SK-N-SH (cell line): ENCODE measurements at regions not wholly inside any gene's neighbourhood (a gene's known extent, or its start where the extent isn't known, plus 50 kb on each side); places are given as distances from the start of the nearest gene placed in this dataset.

Source experiments
- CTCF ChIA-PET: fragments of 300-600, 350-600 bp; formaldehyde crosslinking; extraction: SDS; loops from one replicate; lab custom pipeline; 2021; lab: Yijun Ruan, JAX
- POLR2A ChIA-PET: fragments of 350-600 bp; sonication (Branson Sonifier 250); formaldehyde crosslinking; extraction: SDS; loops from one replicate; lab custom pipeline; 2020; ENCODE audit warnings: antibody characterized with exemption, inconsistent platforms; lab: Yijun Ruan, JAX
- DNase-seq: peaks from one replicate; pipeline ENCODE4 v3.0.0; 2012
- H2AFZ ChIP-seq: fragments of 200-600 bp; sonication (generic); 2 replicates; pipeline ENCODE4 v1.8.1; 2016; ENCODE audit warnings: antibody characterized with exemption, mild to moderate bottlenecking, low read depth
- H3F3A ChIP-seq: fragments of 200-600 bp; sonication (generic); replicated peaks from 2 replicates; pipeline ENCODE3; 2016; ENCODE audit warnings: antibody characterized with exemption, mild to moderate bottlenecking; ENCODE audit not compliant: insufficient read depth
- H3K27ac ChIP-seq, 2 experiments: fragments of 200-500 bp in 1 of 2; fragments of 200-600 bp in 1 of 2; sonication (Bioruptor generic) in 1 of 2; sonication (generic), shearing (Covaris generic) in 1 of 2; 2 replicates each; pipeline versions ENCODE4 v1.5.1 to v1.6.1; 2014 to 2016; ENCODE audit warnings: low read depth in 2 of 2, inconsistent platforms in 1 of 2, low read length in 1 of 2, mild to moderate bottlenecking in 1 of 2, mixed read lengths in 1 of 2
- H3K27me3 ChIP-seq: fragments of 200-600 bp; sonication (generic), shearing (Covaris generic); 2 replicates; pipeline ENCODE4 v1.6.1; 2016; ENCODE audit warnings: mixed run types; ENCODE audit not compliant: insufficient read depth
- H3K36me3 ChIP-seq, 2 experiments: fragments of 200-500 bp in 1 of 2; fragments of 200-600 bp in 1 of 2; sonication (Bioruptor generic) in 1 of 2; sonication (generic) in 1 of 2; replicated peaks in 1 of 2; 2 replicates each; pipeline versions ENCODE3 to v1.5.1; 2014 to 2016; ENCODE audit warnings: low read length in 1 of 2, mild to moderate bottlenecking in 1 of 2; ENCODE audit not compliant: insufficient read depth in 2 of 2, control insufficient read depth in 1 of 2
- H3K4me1 ChIP-seq, 2 experiments: fragments of 200-500 bp in 1 of 2; fragments of 200-600 bp in 1 of 2; sonication (Bioruptor generic) in 1 of 2; sonication (generic), shearing (Covaris generic) in 1 of 2; 2 replicates each; pipeline versions ENCODE4 v1.5.1 to v1.6.1; 2014 to 2016; ENCODE audit warnings: low read depth in 1 of 2, low read length in 1 of 2, mixed run types in 1 of 2; ENCODE audit not compliant: insufficient read depth in 2 of 2, control insufficient read depth in 1 of 2
- H3K4me2 ChIP-seq: fragments of 200-600 bp; sonication (generic), shearing (Covaris generic); 2 replicates; pipeline ENCODE4 v1.6.1; 2017; ENCODE audit warnings: mixed run types
- H3K4me3 ChIP-seq, 2 experiments: fragments of 200-500 bp in 1 of 2; fragments of 200-600 bp in 1 of 2; sonication (Bioruptor generic) in 1 of 2; sonication (generic), shearing (Covaris generic) in 1 of 2; 2 replicates each; pipeline versions ENCODE4 v1.5.1 to v1.8.1; 2014 to 2016; ENCODE audit warnings: low read depth in 2 of 2, inconsistent platforms in 1 of 2, low read length in 1 of 2, mild to moderate bottlenecking in 1 of 2, mixed read lengths in 1 of 2, moderate library complexity in 1 of 2
- H3K79me2 ChIP-seq: fragments of 200-600 bp; sonication (generic); 2 replicates; pipeline ENCODE4 v1.8.1; 2017; ENCODE audit warnings: mild to moderate bottlenecking; ENCODE audit not compliant: insufficient read depth
- H3K9ac ChIP-seq: fragments of 200-600 bp; sonication (generic); 2 replicates; pipeline ENCODE4 v1.6.1; 2017; ENCODE audit warnings: mixed run types
- H3K9me2 ChIP-seq: fragments of 200-600 bp; sonication (generic); 2 replicates; pipeline ENCODE4 v1.6.1; 2017; ENCODE audit warnings: mixed run types
- H3K9me3 ChIP-seq: fragments of 200-600 bp; sonication (generic); 2 replicates; pipeline ENCODE4 v1.6.1; 2017; ENCODE audit warnings: mixed run types, mild to moderate bottlenecking, moderate library complexity
- H4K20me1 ChIP-seq: fragments of 200-600 bp; sonication (generic); 2 replicates; pipeline ENCODE4 v1.6.1; 2017; ENCODE audit warnings: mild to moderate bottlenecking, mixed run types; ENCODE audit not compliant: insufficient read depth
- EZH2phosphoT487 ChIP-seq: fragments of 200-600 bp; sonication (generic); IDR thresholded peaks from 2 replicates; pipeline ENCODE4 v1.6.1; 2017; ENCODE audit warnings: low read depth, mixed run types, mild to moderate bottlenecking, antibody characterized with exemption, moderate library complexity, borderline replicate concordance
- FOXJ3 ChIP-seq: sonication (generic); formaldehyde crosslinking; IDR thresholded peaks from 2 replicates; pipeline ENCODE4 v1.5.1; 2020; ENCODE audit warnings: mild to moderate bottlenecking, missing genetic modification reagents
- NFIC ChIP-seq: IDR thresholded peaks from 2 replicates; pipeline ENCODE4 v1.4.0; 2012; ENCODE audit warnings: borderline replicate concordance
- NRF1 ChIP-seq: IDR thresholded peaks from 2 replicates; pipeline ENCODE4 v1.6.1; 2012; ENCODE audit warnings: low read depth, mild to moderate bottlenecking, low read length
- RCOR1 ChIP-seq: fragments of 150-350 bp; IDR thresholded peaks from 2 replicates; pipeline ENCODE4 v1.6.1; 2017; ENCODE audit warnings: antibody characterized with exemption, low read length
- RFX5 ChIP-seq: IDR thresholded peaks from 2 replicates; pipeline ENCODE4 v1.6.1; 2012; ENCODE audit warnings: mild to moderate bottlenecking, improper control_type of control experiment, low read length
- SMC3 ChIP-seq: IDR thresholded peaks from 2 replicates; pipeline ENCODE4 v1.6.1; 2012; ENCODE audit warnings: low read depth, low read length, improper control_type of control experiment
- YY1 ChIP-seq: IDR thresholded peaks from 2 replicates; pipeline ENCODE4 v1.4.0; 2012; ENCODE audit warnings: low read depth, mild to moderate bottlenecking
- WGBS: methylation state at CpG from one replicate; pipeline ENCODE4 v1.1.6; 2017; ENCODE audit warnings: low lambda C conversion rate; 5-methylcytosine and 5-hydroxymethylcytosine counted together
- TF ChIP-seq, protein P1 (sequence below): IDR thresholded peaks from 2 replicates; pipeline ENCODE4 v1.4.0; 2012; ENCODE audit warnings: low read depth
- TF ChIP-seq, protein P2 (sequence below): IDR thresholded peaks from 2 replicates; pipeline ENCODE4 v1.4.0; 2012; ENCODE audit warnings: low read depth, borderline replicate concordance

DNA sequence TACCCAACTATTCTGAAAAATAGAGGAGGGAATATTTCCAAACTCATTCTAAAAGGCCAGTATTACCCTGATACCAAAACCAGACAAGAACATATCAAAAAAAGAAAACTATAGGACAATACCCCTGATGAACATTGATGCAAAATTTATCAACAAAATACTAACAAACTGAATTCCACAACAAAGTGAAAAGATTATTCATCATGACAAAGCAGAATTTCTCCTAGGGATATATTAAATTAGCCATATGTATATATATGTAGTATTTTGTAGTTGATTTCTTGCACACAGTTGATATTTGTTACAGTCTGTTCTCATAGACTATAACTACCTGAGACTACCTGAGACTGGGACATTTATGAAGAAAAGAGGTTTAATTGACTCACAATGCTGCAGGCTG lies 495.0 kb upstream of the SPRY2 start:
- no peaks in the 10 kb centered on the region for H4K20me1 ChIP-seq
- TF ChIP-seq EZH2phosphoT487 = no peak
- no peak for TF ChIP-seq SMC3
- no peak for TF ChIP-seq YY1
- no peak for TF ChIP-seq NRF1
- TF ChIP-seq, protein P1, sequence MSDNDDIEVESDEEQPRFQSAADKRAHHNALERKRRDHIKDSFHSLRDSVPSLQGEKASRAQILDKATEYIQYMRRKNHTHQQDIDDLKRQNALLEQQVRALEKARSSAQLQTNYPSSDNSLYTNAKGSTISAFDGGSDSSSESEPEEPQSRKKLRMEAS = no peak
- DNase-seq = no peak
- no peaks in the 10 kb centered on the region for H3K36me3 ChIP-seq
- no peak overlapping the region for H3K27ac ChIP-seq
- no peak overlapping the region for H3K4me2 ChIP-seq
- peaks cover 4% of the 10 kb centered on the region; the same call in 1 of the 2 replicates for H3K9me3 ChIP-seq
- POLR2A ChIA-PET = no interaction called here
- H3K9ac ChIP-seq = no peak overlapping the region
- no peaks in the 10 kb centered on the region for H3K4me1 ChIP-seq
- no peaks in the 10 kb centered on the region for H3K79me2 ChIP-seq
- no peaks in the 10 kb centered on the region for H3K27me3 ChIP-seq
- no peaks in the 10 kb centered on the region for H3K9me2 ChIP-seq
- CTCF ChIA-PET = no interaction called here
- H3K4me3 ChIP-seq = no peak overlapping the region
- no peaks in the 10 kb centered on the region for H3F3A ChIP-seq
- no peak overlapping the region for H2AFZ ChIP-seq

DNA sequence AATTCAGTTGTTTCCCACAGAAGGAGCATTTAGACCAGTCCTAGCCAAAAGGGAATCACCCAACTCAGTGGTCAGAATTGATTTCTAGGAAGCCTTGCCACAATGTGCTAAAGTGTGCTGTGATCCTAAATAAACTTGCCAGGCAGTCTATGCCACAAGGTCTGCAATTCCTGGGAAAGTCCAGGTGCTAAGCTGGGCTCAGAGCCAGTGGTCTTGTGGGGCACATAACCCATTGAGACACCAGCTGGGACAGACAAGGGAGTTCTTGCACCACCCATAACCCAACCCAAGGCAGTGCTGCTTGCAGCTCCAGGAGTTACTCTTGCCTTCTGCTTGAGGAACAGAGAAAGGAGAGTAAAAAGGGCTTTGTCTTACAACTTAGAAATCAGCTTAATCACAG lies 489.5 kb upstream of the SPRY2 start:
- ChIA-PET POLR2A (no interaction called here), CTCF (interaction anchor here (0.8 kb wide), 1 partner anchor 18 kb away, joined by 3 read pairs; no protein-coding TSS in a partner anchor)
- no peaks in the 10 kb centered on the region for H3F3A ChIP-seq
- no peak overlapping the region for H3K4me3 ChIP-seq
- TF ChIP-seq NFIC = no peak
- TF ChIP-seq FOXJ3 = no peak
- TF ChIP-seq RCOR1 = no peak
- TF ChIP-seq, protein P2, sequence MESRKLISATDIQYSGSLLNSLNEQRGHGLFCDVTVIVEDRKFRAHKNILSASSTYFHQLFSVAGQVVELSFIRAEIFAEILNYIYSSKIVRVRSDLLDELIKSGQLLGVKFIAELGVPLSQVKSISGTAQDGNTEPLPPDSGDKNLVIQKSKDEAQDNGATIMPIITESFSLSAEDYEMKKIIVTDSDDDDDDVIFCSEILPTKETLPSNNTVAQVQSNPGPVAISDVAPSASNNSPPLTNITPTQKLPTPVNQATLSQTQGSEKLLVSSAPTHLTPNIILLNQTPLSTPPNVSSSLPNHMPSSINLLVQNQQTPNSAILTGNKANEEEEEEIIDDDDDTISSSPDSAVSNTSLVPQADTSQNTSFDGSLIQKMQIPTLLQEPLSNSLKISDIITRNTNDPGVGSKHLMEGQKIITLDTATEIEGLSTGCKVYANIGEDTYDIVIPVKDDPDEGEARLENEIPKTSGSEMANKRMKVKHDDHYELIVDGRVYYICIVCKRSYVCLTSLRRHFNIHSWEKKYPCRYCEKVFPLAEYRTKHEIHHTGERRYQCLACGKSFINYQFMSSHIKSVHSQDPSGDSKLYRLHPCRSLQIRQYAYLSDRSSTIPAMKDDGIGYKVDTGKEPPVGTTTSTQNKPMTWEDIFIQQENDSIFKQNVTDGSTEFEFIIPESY = no peak
- H3K27me3 ChIP-seq = no peaks in the 10 kb centered on the region
- no peak overlapping the region for H3K9ac ChIP-seq
- H3K9me2 ChIP-seq = no peaks in the 10 kb centered on the region
- peaks cover 0 to 4% of the 10 kb centered on the region in 2 experiments for H3K36me3 ChIP-seq
- H3K4me1 ChIP-seq = no peaks in the 10 kb centered on the region
- H3K9me3 ChIP-seq = peaks cover 4% of the 10 kb centered on the region; the same call in 1 of the 2 replicates
- H2AFZ ChIP-seq = no peak overlapping the region
- no peak overlapping the region for H3K4me2 ChIP-seq
- H3K27ac ChIP-seq = no peak overlapping the region
- H3K79me2 ChIP-seq = no peaks in the 10 kb centered on the region
- no peaks in the 10 kb centered on the region for H4K20me1 ChIP-seq
- no peak for DNase-seq

DNA sequence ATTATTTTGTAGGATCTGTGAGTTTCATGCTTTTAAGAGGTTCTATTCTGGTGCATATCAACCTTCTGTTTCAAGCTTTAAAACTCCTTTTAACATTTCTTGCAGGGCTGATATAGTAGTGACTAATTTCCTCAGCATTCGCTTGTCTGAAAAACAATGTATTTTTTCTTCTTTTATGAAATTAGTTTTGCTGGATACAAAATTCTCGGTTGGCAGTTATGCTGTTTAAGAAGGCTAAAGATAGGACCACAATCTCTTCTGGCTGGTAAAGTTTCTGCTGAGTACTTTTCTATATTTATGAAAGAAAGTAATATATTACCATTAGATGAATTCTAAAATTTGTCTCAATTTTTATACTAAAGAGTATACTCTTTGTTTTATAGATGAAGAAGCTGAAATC lies 487.8 kb upstream of the SPRY2 start:
- Histone ChIP-seq H3K9ac (no peak overlapping the region), H3K36me3 (peaks cover 0 to 4% of the 10 kb centered on the region in 2 experiments), H4K20me1 (no peaks in the 10 kb centered on the region), H3K4me3 (no peak overlapping the region)
- CTCF ChIA-PET = no interaction called here
- TF ChIP-seq RFX5 = no peak
- TF ChIP-seq, all 33 proteins: peak for 0
- Histone ChIP-seq H3K9me2 (no peaks in the 10 kb centered on the region), H3K9me3 (peaks cover 4% of the 10 kb centered on the region; the same call in 1 of the 2 replicates), H3K79me2 (no peaks in the 10 kb centered on the region), H2AFZ (no peak overlapping the region), H3K27ac (no peak overlapping the region), H3K4me2 (no peak overlapping the region), H3K27me3 (no peaks in the 10 kb centered on the region), H3F3A (no peaks in the 10 kb centered on the region), H3K4me1 (no peaks in the 10 kb centered on the region)
- DNase-seq = no peak
- 54% methylated on average over 2 of the region's 2 CpGs for WGBS
- POLR2A ChIA-PET = no interaction called here
